Mesendoderm (in vitro differentiated cells): ENCODE measurements at regions not wholly inside any gene's neighbourhood (a gene's known extent, or its start where the extent isn't known, plus 50 kb on each side); places are given as distances from the start of the nearest gene placed in this dataset.
A peak's percentile ranks its signal among the peaks of the same experiment; 100 is the strongest.
"Not testable (repeated sequence)": the region's sequence is repeated elsewhere in the genome, so short reads cannot be mapped to it uniquely, and the experiment has no call there.

Source experiments
- DNase-seq: peaks from one replicate; pipeline ENCODE4 v3.0.0; 2013
- H2AK5ac ChIP-seq: 2 replicates; pipeline ENCODE4 v1.6.1; 2013; ENCODE audit warnings: low read length, inconsistent platforms
- H2BK120ac ChIP-seq: 2 replicates; pipeline ENCODE4 v1.6.1; 2013; ENCODE audit warnings: low read depth, mild to moderate bottlenecking, low read length, moderate library complexity, mixed read lengths
- H2BK15ac ChIP-seq: replicated peaks from 2 replicates; pipeline ENCODE4 v1.6.1; 2013; ENCODE audit warnings: low read depth, mild to moderate bottlenecking, moderate library complexity
- H2BK5ac ChIP-seq: 2 replicates; pipeline ENCODE4 v1.6.1; 2013; ENCODE audit warnings: low read length, inconsistent platforms
- H3K18ac ChIP-seq: 2 replicates; pipeline ENCODE4 v1.6.1; 2013; ENCODE audit warnings: mild to moderate bottlenecking, low read length, mixed read lengths
- H3K23ac ChIP-seq: one replicate; pipeline ENCODE4 v1.6.1; 2013; ENCODE audit warnings: low read length
- H3K27ac ChIP-seq: 2 replicates; pipeline ENCODE4 v1.5.1; 2013; ENCODE audit warnings: low read depth, mild to moderate bottlenecking, inconsistent platforms, low read length, moderate library complexity
- H3K27me3 ChIP-seq: 2 replicates; pipeline ENCODE4 v1.6.1; 2013; ENCODE audit warnings: low read length, control low read depth, mild to moderate bottlenecking, inconsistent platforms; ENCODE audit not compliant: insufficient read depth, poor library complexity
- H3K36me3 ChIP-seq: 2 replicates; pipeline ENCODE4 v1.6.1; 2013; ENCODE audit warnings: low read length, inconsistent platforms; ENCODE audit not compliant: control insufficient read depth, insufficient read depth
- H3K4ac ChIP-seq: one replicate; pipeline ENCODE4 v1.6.1; 2013; ENCODE audit warnings: low read depth, mild to moderate bottlenecking, low read length, moderate library complexity
- H3K4me1 ChIP-seq: 2 replicates; pipeline ENCODE4 v1.6.1; 2013; ENCODE audit warnings: low read depth, low read length, inconsistent platforms; ENCODE audit not compliant: control insufficient read depth
- H3K4me2 ChIP-seq: 2 replicates; pipeline ENCODE4 v1.6.1; 2013; ENCODE audit warnings: low read length
- H3K4me3 ChIP-seq: 2 replicates; pipeline ENCODE4 v1.5.1; 2013; ENCODE audit warnings: mild to moderate bottlenecking, low read length
- H3K56ac ChIP-seq: one replicate; pipeline ENCODE4 v1.6.1; 2013; ENCODE audit warnings: low read length
- H3K79me1 ChIP-seq: 2 replicates; pipeline ENCODE4 v1.6.1; 2013; ENCODE audit warnings: low read length, inconsistent platforms
- H3K79me2 ChIP-seq: 2 replicates; pipeline ENCODE4 v1.6.1; 2013; ENCODE audit warnings: mild to moderate bottlenecking, low read length; ENCODE audit not compliant: control insufficient read depth, insufficient read depth
- H3K9ac ChIP-seq: 2 replicates; pipeline ENCODE4 v1.6.1; 2013; ENCODE audit warnings: low read length, inconsistent platforms
- H4K5ac ChIP-seq: one replicate; pipeline ENCODE4 v1.6.1; 2013; ENCODE audit warnings: low read length
- H4K8ac ChIP-seq: one replicate; pipeline ENCODE4 v1.6.1; 2013; ENCODE audit warnings: low read depth, mild to moderate bottlenecking, control low read depth, low read length, moderate library complexity
- WGBS: extraction: QIAGEN DNeasy Blood & Tissue Kit; methylation state at CpG from one replicate; pipeline ENCODE4 v1.1.7; 2013; ENCODE audit warnings: low lambda C conversion rate, missing lambda C conversion rate; ENCODE audit not compliant: insufficient coverage; ENCODE audit errors: extremely low coverage; 5-methylcytosine and 5-hydroxymethylcytosine counted together

- no peaks in the 10 kb centered on the region for H3K79me2 ChIP-seq
- H2BK15ac ChIP-seq: no peak overlapping the region
- H3K56ac ChIP-seq: no peak overlapping the region
- no peak overlapping the region for H3K4me2 ChIP-seq
- H3K79me1 ChIP-seq: no peaks in the 10 kb centered on the region
- H2BK120ac ChIP-seq: no peak overlapping the region
- H3K23ac ChIP-seq: no peak overlapping the region
- no peaks in the 10 kb centered on the region for H3K27me3 ChIP-seq
- H3K9ac ChIP-seq: no peak overlapping the region
- H3K36me3 ChIP-seq: no peaks in the 10 kb centered on the region
- no peak overlapping the region for H4K8ac ChIP-seq
- no peak overlapping the region for H4K5ac ChIP-seq
- no peaks in the 10 kb centered on the region for H3K4me1 ChIP-seq
- H3K4me3 ChIP-seq: no peak overlapping the region
- no peak for DNase-seq
- WGBS: no CpG with 5 or more reads among the region's 7 CpGs
- no peak overlapping the region for H2AK5ac ChIP-seq
- H3K18ac ChIP-seq: no peak overlapping the region
- H2BK5ac ChIP-seq: no peak overlapping the region
- H3K27ac ChIP-seq: no peak overlapping the region
- H3K4ac ChIP-seq: no peak overlapping the region
These were observed 78.6 kb downstream of the TPBG start for GRCh38 chr6:82442061-82442719.

- Histone ChIP-seq H3K18ac (no peak overlapping the region), H3K4me2 (no peak overlapping the region), H3K36me3 (no peaks in the 10 kb centered on the region), H4K5ac (no peak overlapping the region), H3K27ac (no peak overlapping the region), H2BK15ac (no peak overlapping the region), H2BK120ac (no peak overlapping the region), H3K9ac (no peak overlapping the region), H3K4me1 (no peaks in the 10 kb centered on the region), H3K27me3 (no peaks in the 10 kb centered on the region), H3K23ac (no peak overlapping the region), H3K79me2 (no peaks in the 10 kb centered on the region), H2BK5ac (no peak overlapping the region), H2AK5ac (no peak overlapping the region), H3K79me1 (no peaks in the 10 kb centered on the region), H3K56ac (no peak overlapping the region), H4K8ac (no peak overlapping the region), H3K4me3 (no peak overlapping the region), H3K4ac (no peak overlapping the region)
- no peak for DNase-seq
These were observed 94.5 kb downstream of the TPBG start for GRCh38 chr6:82458147-82458546.

DNA sequence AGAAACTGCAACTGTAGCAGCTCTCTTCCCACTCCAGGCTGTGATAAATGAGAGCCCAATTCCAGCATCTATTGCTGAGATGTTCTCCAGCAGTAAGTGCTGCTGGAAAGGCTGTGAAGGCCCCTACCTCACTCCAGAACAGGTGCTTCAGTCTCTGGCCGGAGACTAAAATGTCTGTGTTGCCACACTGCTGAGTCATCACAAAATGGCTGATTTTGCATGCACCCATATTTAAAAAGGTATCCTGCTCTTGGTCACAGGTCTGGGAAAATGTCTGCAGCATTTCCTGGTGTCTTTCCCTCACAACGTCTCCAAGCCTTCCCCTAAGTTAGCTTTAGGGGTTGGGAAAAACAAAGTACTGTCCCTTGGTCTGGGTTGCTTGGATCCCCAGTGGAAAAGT is 95.1 kb downstream of the TPBG start:
- no peak overlapping the region for H3K18ac ChIP-seq
- H4K5ac ChIP-seq: no peak overlapping the region
- no peaks in the 10 kb centered on the region for H3K4me1 ChIP-seq
- H2BK120ac ChIP-seq: no peak overlapping the region
- H3K4me2 ChIP-seq: no peak overlapping the region
- no peak overlapping the region for H3K4me3 ChIP-seq
- H3K23ac ChIP-seq: no peak overlapping the region
- no CpG with 5 or more reads among the region's 2 CpGs for WGBS
- H4K8ac ChIP-seq: no peak overlapping the region
- DNase-seq: no peak
- no peak overlapping the region for H2BK15ac ChIP-seq
- no peak overlapping the region for H3K9ac ChIP-seq
- H3K27me3 ChIP-seq: no peaks in the 10 kb centered on the region
- no peaks in the 10 kb centered on the region for H3K36me3 ChIP-seq
- H3K27ac ChIP-seq: no peak overlapping the region
- no peak overlapping the region for H3K4ac ChIP-seq
- H3K56ac ChIP-seq: no peak overlapping the region
- no peaks in the 10 kb centered on the region for H3K79me2 ChIP-seq
- no peak overlapping the region for H2BK5ac ChIP-seq
- no peak overlapping the region for H2AK5ac ChIP-seq
- H3K79me1 ChIP-seq: no peaks in the 10 kb centered on the region

- H2BK120ac ChIP-seq: no peak overlapping the region
- H3K18ac ChIP-seq: no peak overlapping the region
- H3K79me2 ChIP-seq: no peaks in the 10 kb centered on the region
- H3K23ac ChIP-seq: no peak overlapping the region
- H3K4me1 ChIP-seq: no peaks in the 10 kb centered on the region
- DNase-seq: no peak
- H3K56ac ChIP-seq: no peak overlapping the region
- H4K8ac ChIP-seq: no peak overlapping the region
- WGBS: no CpG with 5 or more reads among the region's 1 CpG
- H3K4ac ChIP-seq: no peak overlapping the region
- H2BK5ac ChIP-seq: no peak overlapping the region
- no peak overlapping the region for H3K4me2 ChIP-seq
- no peaks in the 10 kb centered on the region for H3K79me1 ChIP-seq
- H4K5ac ChIP-seq: no peak overlapping the region
- H3K36me3 ChIP-seq: no peaks in the 10 kb centered on the region
- no peak overlapping the region for H2BK15ac ChIP-seq
- H2AK5ac ChIP-seq: no peak overlapping the region
- H3K27ac ChIP-seq: no peak overlapping the region
- no peak overlapping the region for H3K9ac ChIP-seq
- H3K27me3 ChIP-seq: no peaks in the 10 kb centered on the region
- no peak overlapping the region for H3K4me3 ChIP-seq
These were observed 97.9 kb downstream of the TPBG start for GRCh38 chr6:82461536-82461935.

- Histone ChIP-seq H3K9ac (no peak overlapping the region), H3K4me3 (no peak overlapping the region), H3K4me1 (no peaks in the 10 kb centered on the region)
These were observed 103.7 kb downstream of the TPBG start for GRCh38 chr6:82467338-82467737.

GRCh38 chr6:82470123-82470522 is 106.5 kb downstream of the TPBG start:
- H2AK5ac ChIP-seq, H3K23ac ChIP-seq, H3K4me2 ChIP-seq, DNase-seq, H4K8ac ChIP-seq, H3K56ac ChIP-seq, H2BK120ac ChIP-seq, H3K36me3 ChIP-seq, H3K4me3 ChIP-seq, H2BK15ac ChIP-seq, H3K4ac ChIP-seq, H3K27me3 ChIP-seq, H4K5ac ChIP-seq, H3K79me2 ChIP-seq, H3K9ac ChIP-seq, H3K4me1 ChIP-seq, H3K18ac ChIP-seq, H3K27ac ChIP-seq, H3K79me1 ChIP-seq, H2BK5ac ChIP-seq: not testable (repeated sequence)
- no CpG with 5 or more reads among the region's 8 CpGs for WGBS

More at GRCh38 chr6:82467338-82467737, 103.7 kb downstream of the TPBG start:
- Histone ChIP-seq H4K5ac (no peak overlapping the region), H3K18ac (no peak overlapping the region), H3K23ac (no peak overlapping the region), H3K27me3 (no peaks in the 10 kb centered on the region), H3K27ac (no peak overlapping the region), H3K79me2 (no peaks in the 10 kb centered on the region), H2BK120ac (no peak overlapping the region), H2AK5ac (no peak overlapping the region), H3K36me3 (no peaks in the 10 kb centered on the region), H3K4me2 (no peak overlapping the region), H3K4ac (no peak overlapping the region), H3K56ac (no peak overlapping the region), H4K8ac (no peak overlapping the region), H2BK5ac (no peak overlapping the region), H2BK15ac (no peak overlapping the region), H3K79me1 (no peaks in the 10 kb centered on the region)
- DNase-seq: peak; percentile 19
